Kidney (tissue), 13 donors: ENCODE measurements at regions not wholly inside any gene's neighbourhood (a gene's known extent, or its start where the extent isn't known, plus 50 kb on each side); places are given as distances from the start of the nearest gene placed in this dataset.
"Not testable (repeated sequence)": the region's sequence is repeated elsewhere in the genome, so short reads cannot be mapped to it uniquely, and the experiment has no call there.

Experiments
- DNase-seq, 5 donors: peaks; one replicate each; pipeline ENCODE4 v3.0.0-alpha.2; 2013 to 2020
- FAIRE-seq: peaks from 2 replicates; lab custom pipeline; 2012; peaks lifted over from hg19 to GRCh38; lab: Jason Lieb, UNC
- H3K27ac ChIP-seq, 2 donors: one replicate each; pipeline ENCODE4 v1.7.0; 2013; ENCODE audit warnings: low read depth in 2 of 2, low read length in 2 of 2, inconsistent platforms in 1 of 2
- H3K27me3 ChIP-seq: one replicate; pipeline ENCODE4 v1.7.1; 2013; ENCODE audit warnings: low read length, inconsistent platforms; ENCODE audit not compliant: control insufficient read depth, insufficient read depth
- H3K36me3 ChIP-seq, 3 donors: one replicate each; pipeline versions ENCODE4 v1.7.0 to v1.7.1; 2013; ENCODE audit warnings: low read length in 3 of 3, control low read depth in 1 of 3, inconsistent platforms in 1 of 3; ENCODE audit not compliant: insufficient read depth in 3 of 3, control insufficient read depth in 2 of 3
- H3K4me1 ChIP-seq, 3 donors: one replicate each; pipeline versions ENCODE4 v1.7.0 to v1.7.1; 2013; ENCODE audit warnings: low read length in 3 of 3, inconsistent platforms in 1 of 3, low read depth in 1 of 3; ENCODE audit not compliant: control insufficient read depth in 2 of 3, insufficient read depth in 2 of 3
- H3K4me3 ChIP-seq, 3 donors: one replicate each; pipeline versions ENCODE4 v1.7.0 to v1.8.1; 2013; ENCODE audit warnings: low read length in 3 of 3, control low read depth in 1 of 3, inconsistent platforms in 1 of 3
- H3K9ac ChIP-seq, 3 donors: one replicate each; pipeline versions ENCODE4 v1.7.0 to v1.7.1; 2013; ENCODE audit warnings: low read length in 3 of 3, control low read depth in 1 of 3, inconsistent platforms in 1 of 3
- H3K9me3 ChIP-seq, 3 donors: one replicate each; pipeline versions ENCODE4 v1.7.0 to v1.7.1; 2013; ENCODE audit warnings: low read length in 3 of 3, control low read depth in 1 of 3, inconsistent platforms in 1 of 3; ENCODE audit not compliant: control insufficient read depth in 2 of 3, insufficient read depth in 1 of 3
- intact Hi-C: fragments of 100-400 bp; cut with DNase I; formaldehyde crosslinking; loops from one replicate; pipeline ENCODE4 v1.11.1; 2022
- TF ChIP-seq, protein P1 (sequence below): IDR thresholded peaks from 3 replicates; pipeline ENCODE4 v1.5.1; 2012; ENCODE audit warnings: mild to moderate bottlenecking, moderate library complexity, borderline replicate concordance; ENCODE audit not compliant: insufficient read depth; ENCODE audit errors: extremely low read depth
- donor health status: control.
- donor health status: control.
- donor health status: control.
- donor health status: control.
- donor health status: control.
- donor health status: DM: yes; HTN: yes; CAD: no.
- donor health status: Normal renal cell carcinoma (clear cell type).

- intact Hi-C loops = no loop called here
- TF ChIP-seq, protein P1, sequence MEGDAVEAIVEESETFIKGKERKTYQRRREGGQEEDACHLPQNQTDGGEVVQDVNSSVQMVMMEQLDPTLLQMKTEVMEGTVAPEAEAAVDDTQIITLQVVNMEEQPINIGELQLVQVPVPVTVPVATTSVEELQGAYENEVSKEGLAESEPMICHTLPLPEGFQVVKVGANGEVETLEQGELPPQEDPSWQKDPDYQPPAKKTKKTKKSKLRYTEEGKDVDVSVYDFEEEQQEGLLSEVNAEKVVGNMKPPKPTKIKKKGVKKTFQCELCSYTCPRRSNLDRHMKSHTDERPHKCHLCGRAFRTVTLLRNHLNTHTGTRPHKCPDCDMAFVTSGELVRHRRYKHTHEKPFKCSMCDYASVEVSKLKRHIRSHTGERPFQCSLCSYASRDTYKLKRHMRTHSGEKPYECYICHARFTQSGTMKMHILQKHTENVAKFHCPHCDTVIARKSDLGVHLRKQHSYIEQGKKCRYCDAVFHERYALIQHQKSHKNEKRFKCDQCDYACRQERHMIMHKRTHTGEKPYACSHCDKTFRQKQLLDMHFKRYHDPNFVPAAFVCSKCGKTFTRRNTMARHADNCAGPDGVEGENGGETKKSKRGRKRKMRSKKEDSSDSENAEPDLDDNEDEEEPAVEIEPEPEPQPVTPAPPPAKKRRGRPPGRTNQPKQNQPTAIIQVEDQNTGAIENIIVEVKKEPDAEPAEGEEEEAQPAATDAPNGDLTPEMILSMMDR = no peak
- Histone ChIP-seq H3K4me1 (peaks cover 0 to 30% (median 8%) of the 10 kb centered on the region in 3 donors), H3K9me3 (no peaks in the 10 kb centered on the region), H3K36me3 (peaks cover 0 to 7% (median 0%) of the 10 kb centered on the region in 3 donors), H3K9ac (no peak overlapping the region), H3K4me3 (no peak overlapping the region), H3K27me3 (no peaks in the 10 kb centered on the region), H3K27ac (no peak overlapping the region)
- no peak for DNase-seq
- FAIRE-seq = no peak
Measured at GRCh38 chr9:722388-722980, 119.0 kb upstream of the DMRT1 start.

DNA sequence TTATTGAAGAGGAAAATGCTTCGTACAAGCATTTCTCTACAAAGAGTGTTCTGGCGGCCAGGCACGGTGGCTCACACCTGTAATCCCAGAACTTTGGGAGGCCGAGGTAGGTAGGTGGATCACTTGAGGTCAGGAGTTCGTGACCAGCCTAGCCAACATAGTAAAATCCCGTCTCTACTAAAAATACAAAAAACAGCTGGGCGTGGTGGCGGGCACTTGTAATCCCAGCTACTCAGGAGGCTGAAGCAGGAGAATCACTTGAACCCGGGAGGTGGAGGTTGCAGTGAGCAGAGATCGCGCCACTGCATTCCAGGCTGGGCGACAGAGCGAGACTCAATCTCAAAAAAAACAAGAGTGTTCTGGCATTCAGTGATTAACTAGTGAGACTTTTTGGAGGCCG, 117.0 kb upstream of the DMRT1 start:
- H3K9ac ChIP-seq, FAIRE-seq, H3K36me3 ChIP-seq, intact Hi-C loops, H3K27me3 ChIP-seq, H3K27ac ChIP-seq, DNase-seq, H3K4me3 ChIP-seq, H3K9me3 ChIP-seq: not testable (repeated sequence)
- H3K4me1 ChIP-seq = peaks cover 0 to 29% (median 8%) of the 10 kb centered on the region in 3 donors

- no peaks in the 10 kb centered on the region for H3K9me3 ChIP-seq
- H3K27me3 ChIP-seq = no peaks in the 10 kb centered on the region
- FAIRE-seq = no peak
- H3K9ac ChIP-seq = no peak overlapping the region
- peaks cover 0 to 17% (median 0%) of the 10 kb centered on the region in 3 donors for H3K36me3 ChIP-seq
- H3K27ac ChIP-seq = no peak overlapping the region
- intact Hi-C loops = no loop called here
- H3K4me3 ChIP-seq = no peak overlapping the region
- H3K4me1 ChIP-seq = peaks cover 0 to 17% (median 4%) of the 10 kb centered on the region in 3 donors
- TF ChIP-seq, protein P1 = no peak
- no peak for DNase-seq
Measured at GRCh38 chr9:726005-726404, 115.5 kb upstream of the DMRT1 start.

GRCh38 chr9:727767-728166, 113.7 kb upstream of the DMRT1 start:
- no peak for FAIRE-seq
- no peak overlapping the region for H3K9ac ChIP-seq
- H3K4me3 ChIP-seq = no peak overlapping the region
- intact Hi-C loops = no loop called here
- H3K9me3 ChIP-seq = no peaks in the 10 kb centered on the region
- peaks cover 0 to 25% (median 11%) of the 10 kb centered on the region in 3 donors for H3K36me3 ChIP-seq
- peaks cover 0 to 7% (median 3%) of the 10 kb centered on the region in 3 donors for H3K4me1 ChIP-seq
- H3K27ac ChIP-seq = no peak overlapping the region
- H3K27me3 ChIP-seq = no peaks in the 10 kb centered on the region
- TF ChIP-seq, protein P1 = no peak
- peak in 1 of 5 donors; percentile 26 for DNase-seq
